Stomach (tissue), 8 donors: ENCODE measurements at regions not wholly inside any gene's neighbourhood (a gene's known extent, or its start where the extent isn't known, plus 50 kb on each side); places are given as distances from the start of the nearest gene placed in this dataset.
"Not testable (repeated sequence)": the region's sequence is repeated elsewhere in the genome, so short reads cannot be mapped to it uniquely, and the experiment has no call there.

Source experiments
- DNase-seq, 2 donors: peaks; one replicate each; pipeline versions ENCODE4 v3.0.0 to v3.0.0-alpha.2; 2013 to 2019
- H3K27ac ChIP-seq, 5 donors: fragments of 200-600 bp in 4 of 5; sonication (generic) in 4 of 5; one replicate each; pipeline ENCODE4 v1.5.1; 2013 to 2019; ENCODE audit warnings: mild to moderate bottlenecking in 1 of 5, moderate library complexity in 1 of 5
- H3K27me3 ChIP-seq, 3 donors: fragments of 200-600 bp; sonication (generic); one replicate each; pipeline ENCODE4 v1.5.1; 2017 to 2019; ENCODE audit warnings: mixed run types in 1 of 3
- H3K36me3 ChIP-seq, 4 donors: fragments of 200-600 bp; sonication (generic); 1 replicate in 3 of 4; 2 replicates in 1 of 4; pipeline ENCODE4 v1.5.1; 2016 to 2019
- H3K4me1 ChIP-seq, 4 donors: fragments of 200-600 bp; sonication (generic); one replicate each; pipeline ENCODE4 v1.5.1; 2016 to 2019
- H3K4me3 ChIP-seq, 4 donors: fragments of 200-600 bp; sonication (generic) in 3 of 4; one replicate each; pipeline ENCODE4 v1.5.1; 2016 to 2019; ENCODE audit warnings: mild to moderate bottlenecking in 1 of 4
- H3K9me3 ChIP-seq, 4 donors: fragments of 200-600 bp; sonication (generic); one replicate each; pipeline ENCODE4 v1.5.1; 2016 to 2019
- EP300 ChIP-seq: sonication (generic); formaldehyde crosslinking; IDR thresholded peaks from one replicate; pipeline ENCODE4 v1.6.1; 2017; ENCODE audit warnings: antibody characterized with exemption
- POLR2A ChIP-seq, 4 donors: fragments of 450-650 bp; IDR thresholded peaks; one replicate each; pipeline ENCODE4 v1.6.1; 2016; ENCODE audit warnings: antibody characterized with exemption in 4 of 4, control low read depth in 2 of 4, mild to moderate bottlenecking in 1 of 4, moderate library complexity in 1 of 4
- POLR2AphosphoS5 ChIP-seq, 3 donors: sonication (generic); formaldehyde crosslinking; IDR thresholded peaks; one replicate each; pipeline ENCODE4 v1.6.1; 2016; ENCODE audit warnings: antibody characterized with exemption in 3 of 3
- WGBS, 5 donors: extraction: QIAGEN DNeasy Blood & Tissue Kit in 3 of 5; methylation state at CpG; one replicate each; pipeline versions ENCODE4 v1.1.5 to v1.1.7; 2013 to 2018; 5-methylcytosine and 5-hydroxymethylcytosine counted together
- intact Hi-C: fragments of 100-400 bp; cut with DNase I; formaldehyde crosslinking; loops from one replicate; pipeline ENCODE4 v1.15.1; 2023; ENCODE audit warnings: low total_unique reads
- TF ChIP-seq, protein P1 (sequence below), 7 experiments: fragments of 450-650 bp in 4 of 7; fragments of 200-600 bp in 3 of 7; sonication (generic) in 3 of 7; IDR thresholded peaks; one replicate each; pipeline ENCODE4 v1.5.1; 2016 to 2019; ENCODE audit warnings: antibody characterized with exemption in 7 of 7, control low read depth in 2 of 7, mild to moderate bottlenecking in 1 of 7
- donor health status: healthy with polysubstance abuse.
- donor health status: Bipolar disorder and iron deficiency.
- donor health status: healthy.

DNA sequence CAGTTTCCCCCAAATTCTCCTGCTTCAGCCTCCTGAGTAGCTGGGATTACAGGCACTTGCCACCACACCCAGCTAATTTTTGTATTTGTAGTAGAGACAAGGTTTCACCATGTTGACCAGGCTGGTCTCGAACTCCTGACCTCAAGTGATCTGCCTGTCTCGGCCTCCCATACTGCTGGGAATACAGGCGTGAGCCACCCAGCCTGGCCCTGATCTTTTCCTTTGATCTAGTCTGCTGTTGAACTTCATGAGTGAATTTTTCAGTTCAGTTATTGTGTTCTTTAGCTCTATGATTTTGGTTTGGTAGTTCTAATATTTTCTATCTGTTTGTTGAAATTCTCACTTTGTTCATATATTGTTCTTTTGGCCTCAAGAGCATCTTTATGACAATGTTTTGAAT is 83.4 kb upstream of the RAP2C start:
- intact Hi-C loops: not testable (repeated sequence)

GRCh38 chrX:132294776-132295495 is 75.7 kb upstream of the RAP2C start:
- no peak overlapping the region for H3K4me3 ChIP-seq
- intact Hi-C loops: loop anchor here (10.0 kb wide), 1 partner anchor 320 kb away; no protein-coding TSS in a partner anchor
- H3K27me3 ChIP-seq: no peaks in the 10 kb centered on the region
- 83 to 100% (median 85%) methylated on average over 2 of the region's 2 CpGs for WGBS, 5 donors
- no peak for DNase-seq
- no peak overlapping the region for H3K27ac ChIP-seq
- H3K36me3 ChIP-seq: no peaks in the 10 kb centered on the region
- H3K4me1 ChIP-seq: peaks cover 0 to 4% (median 0%) of the 10 kb centered on the region in 4 donors
- H3K9me3 ChIP-seq: peaks cover 0 to 11% (median 4%) of the 10 kb centered on the region in 4 donors
- TF ChIP-seq, protein P1, sequence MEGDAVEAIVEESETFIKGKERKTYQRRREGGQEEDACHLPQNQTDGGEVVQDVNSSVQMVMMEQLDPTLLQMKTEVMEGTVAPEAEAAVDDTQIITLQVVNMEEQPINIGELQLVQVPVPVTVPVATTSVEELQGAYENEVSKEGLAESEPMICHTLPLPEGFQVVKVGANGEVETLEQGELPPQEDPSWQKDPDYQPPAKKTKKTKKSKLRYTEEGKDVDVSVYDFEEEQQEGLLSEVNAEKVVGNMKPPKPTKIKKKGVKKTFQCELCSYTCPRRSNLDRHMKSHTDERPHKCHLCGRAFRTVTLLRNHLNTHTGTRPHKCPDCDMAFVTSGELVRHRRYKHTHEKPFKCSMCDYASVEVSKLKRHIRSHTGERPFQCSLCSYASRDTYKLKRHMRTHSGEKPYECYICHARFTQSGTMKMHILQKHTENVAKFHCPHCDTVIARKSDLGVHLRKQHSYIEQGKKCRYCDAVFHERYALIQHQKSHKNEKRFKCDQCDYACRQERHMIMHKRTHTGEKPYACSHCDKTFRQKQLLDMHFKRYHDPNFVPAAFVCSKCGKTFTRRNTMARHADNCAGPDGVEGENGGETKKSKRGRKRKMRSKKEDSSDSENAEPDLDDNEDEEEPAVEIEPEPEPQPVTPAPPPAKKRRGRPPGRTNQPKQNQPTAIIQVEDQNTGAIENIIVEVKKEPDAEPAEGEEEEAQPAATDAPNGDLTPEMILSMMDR (IDR thresholded peaks at IDR 0.05): no peak
- TF ChIP-seq POLR2AphosphoS5 (IDR thresholded peaks at IDR 0.05) (no peak), EP300 (no peak), POLR2A (IDR thresholded peaks at IDR 0.05) (no peak)

More for the DNA sequence above, 83.4 kb upstream of the RAP2C start:
- not testable (repeated sequence) for H3K4me3 ChIP-seq, H3K4me1 ChIP-seq, DNase-seq, H3K36me3 ChIP-seq, H3K27me3 ChIP-seq, H3K27ac ChIP-seq
- peaks cover 0 to 19% (median 5%) of the 10 kb centered on the region in 4 donors for H3K9me3 ChIP-seq
- WGBS, 5 donors: 74 to 100% (median 91%) methylated on average over 3 of the region's 3 CpGs

DNA sequence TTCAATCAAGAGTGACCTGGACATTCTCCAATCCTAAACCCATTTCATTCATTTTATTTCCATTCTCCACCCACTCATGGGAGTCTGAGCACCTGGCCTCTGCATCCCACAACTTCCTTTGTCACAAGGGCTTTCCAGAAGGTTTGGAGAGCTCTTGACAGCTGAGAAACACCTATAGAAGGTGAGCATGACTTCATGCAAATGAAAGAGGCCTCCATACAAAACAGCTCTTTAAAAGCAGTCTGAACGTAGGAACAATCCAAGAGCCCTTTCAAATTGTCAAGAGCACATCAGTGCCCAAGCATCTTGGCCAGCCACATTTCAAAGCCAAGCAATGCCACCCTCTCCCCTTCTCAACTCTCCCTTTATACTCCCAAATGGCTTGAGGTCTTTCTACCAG is 74.9 kb upstream of the RAP2C start:
- 53 to 91% (median 73%) methylated on average over 1 of the region's 1 CpG for WGBS, 5 donors
- Histone ChIP-seq H3K4me1 (peaks cover 0 to 4% (median 0%) of the 10 kb centered on the region in 4 donors), H3K9me3 (peaks cover 0 to 15% (median 4%) of the 10 kb centered on the region in 4 donors), H3K4me3 (no peak overlapping the region), H3K27ac (no peak overlapping the region), H3K27me3 (no peaks in the 10 kb centered on the region), H3K36me3 (no peaks in the 10 kb centered on the region)
- no peak for DNase-seq
- TF ChIP-seq, protein P1 (IDR thresholded peaks at IDR 0.05): no peak
- TF ChIP-seq POLR2A (IDR thresholded peaks at IDR 0.05): no peak
- no peak for TF ChIP-seq EP300
- no peak for TF ChIP-seq POLR2AphosphoS5 (IDR thresholded peaks at IDR 0.05)
- intact Hi-C loops: loop anchor here (10.0 kb wide), 1 partner anchor 321 kb away; no protein-coding TSS in a partner anchor

GRCh38 chrX:132292793-132293192 is 73.5 kb upstream of the RAP2C start:
- DNase-seq: peak in 1 of 2 donors; percentile 83
- H3K9me3 ChIP-seq: peaks cover 0 to 15% (median 3%) of the 10 kb centered on the region in 4 donors
- peaks cover 0 to 4% (median 0%) of the 10 kb centered on the region in 4 donors for H3K4me1 ChIP-seq
- 0 to 10% (median 8%) methylated on average over 5 of the region's 5 CpGs for WGBS, 5 donors
- no peak overlapping the region for H3K27ac ChIP-seq
- intact Hi-C loops: loop anchor here (10.0 kb wide), 1 partner anchor 322 kb away; no protein-coding TSS in a partner anchor
- TF ChIP-seq, protein P1 (IDR thresholded peaks at IDR 0.05): peak in 5 of 7 experiments; percentile 20 to 64 (median 43)
- TF ChIP-seq POLR2A (IDR thresholded peaks at IDR 0.05): no peak
- H3K4me3 ChIP-seq: no peak overlapping the region
- H3K36me3 ChIP-seq: no peaks in the 10 kb centered on the region
- no peaks in the 10 kb centered on the region for H3K27me3 ChIP-seq
